Stimulated activated CD8-positive, alpha-beta memory T cell treated with anti-CD3 and anti-CD28 coated beads, Interleukin-12 subunit alpha, Interleukin-12 subunit beta, amount 100 ng/mL, for 24 hours (primary cell): ENCODE measurements at regions not wholly inside any gene's neighbourhood (a gene's known extent, or its start where the extent isn't known, plus 50 kb on each side); places are given as distances from the start of the nearest gene placed in this dataset.

Experiments used
- DNase-seq: peaks from one replicate; pipeline ENCODE4 v3.0.0-alpha.2; 2020; ENCODE audit errors: extremely low read depth

GRCh38 chr5:96245140-96246091 lies 187.6 kb downstream of the PCSK1 start:
- DNase-seq, result no peak

- DNase-seq, result no peak
Measured at GRCh38 chr5:96244696-96245095, 188.4 kb downstream of the PCSK1 start.

- no peak for DNase-seq
Measured at GRCh38 chr5:96243862-96244261, 189.2 kb downstream of the PCSK1 start.

GRCh38 chr5:96243203-96243602 lies 189.8 kb downstream of the PCSK1 start:
- no peak for DNase-seq

- DNase-seq, result no peak
Measured at GRCh38 chr5:96242571-96242970, 190.5 kb downstream of the PCSK1 start.

GRCh38 chr5:96236831-96237230 lies 196.2 kb downstream of the PCSK1 start:
- no peak for DNase-seq

- DNase-seq, result no peak
Measured at GRCh38 chr5:96236051-96236450, 197.0 kb downstream of the PCSK1 start.

GRCh38 chr5:96235008-96235910 lies 197.8 kb downstream of the PCSK1 start:
- no peak for DNase-seq

GRCh38 chr5:96232602-96233001 lies 200.4 kb downstream of the PCSK1 start:
- no peak for DNase-seq

GRCh38 chr5:96229188-96229587 lies 203.9 kb downstream of the PCSK1 start:
- DNase-seq, result no peak

GRCh38 chr5:96228408-96228807 lies 204.6 kb downstream of the PCSK1 start:
- DNase-seq, result no peak

GRCh38 chr5:96227957-96228356 lies 205.1 kb downstream of the PCSK1 start:
- DNase-seq, result no peak

GRCh38 chr5:96226941-96227552 lies 206.0 kb downstream of the PCSK1 start:
- DNase-seq, result no peak

- DNase-seq, result no peak
Measured at GRCh38 chr5:96222129-96222528, 210.9 kb downstream of the PCSK1 start.

GRCh38 chr5:96220610-96221390 lies 212.2 kb downstream of the PCSK1 start:
- no peak for DNase-seq

- DNase-seq, result no peak
Measured at GRCh38 chr5:96219580-96220281, 213.3 kb downstream of the PCSK1 start.

- no peak for DNase-seq
Measured at GRCh38 chr5:96218653-96219052, 214.4 kb downstream of the PCSK1 start.

GRCh38 chr5:96214442-96215197 lies 218.4 kb downstream of the PCSK1 start:
- no peak for DNase-seq

GRCh38 chr5:96209829-96210228 lies 223.2 kb downstream of the PCSK1 start:
- DNase-seq, result no peak

GRCh38 chr5:96207420-96207819 lies 225.6 kb downstream of the PCSK1 start:
- DNase-seq, result no peak
